ENCODE measurements at regions not wholly inside any gene's neighbourhood (a gene's known extent, or its start where the extent isn't known, plus 50 kb on each side); places are given as distances from the start of the nearest gene placed in this dataset.
"Not testable (repeated sequence)": the region's sequence is repeated elsewhere in the genome, so short reads cannot be mapped to it uniquely, and the experiment has no call there.

GRCh38 chr7:86592185-86592584 lies 51.5 kb upstream of the GRM3 start:
- peak; percentile 51 for FAIRE-seq

- FAIRE-seq, result no peak
These were observed 69.7 kb upstream of the GRM3 start for GRCh38 chr7:86574006-86574405.

GRCh38 chr7:86558680-86559501 lies 84.8 kb upstream of the GRM3 start:
- FAIRE-seq, result no peak

- FAIRE-seq, result no peak
These were observed 109.1 kb upstream of the GRM3 start for GRCh38 chr7:86534641-86535040.

- FAIRE-seq, result no peak
These were observed 139.5 kb upstream of the GRM3 start for GRCh38 chr7:86504229-86504628.

GRCh38 chr7:86499986-86500385 lies 143.7 kb upstream of the GRM3 start:
- FAIRE-seq, result no peak

- FAIRE-seq, result no peak
These were observed 157.9 kb upstream of the GRM3 start for GRCh38 chr7:86485827-86486226.

GRCh38 chr7:86479144-86479543 lies 164.6 kb upstream of the GRM3 start:
- no peak for FAIRE-seq

GRCh38 chr7:86477343-86477935 lies 166.3 kb upstream of the GRM3 start:
- no peak for FAIRE-seq

- FAIRE-seq, result no peak
These were observed 172.9 kb upstream of the GRM3 start for GRCh38 chr7:86470763-86471162.

- FAIRE-seq, result no peak
These were observed 173.9 kb upstream of the GRM3 start for GRCh38 chr7:86469680-86470295.

GRCh38 chr7:86454753-86455152 lies 189.0 kb upstream of the GRM3 start:
- FAIRE-seq, result no peak

GRCh38 chr7:86453454-86453853 lies 190.3 kb upstream of the GRM3 start:
- FAIRE-seq, result no peak

GRCh38 chr7:86448856-86449255 lies 194.9 kb upstream of the GRM3 start:
- FAIRE-seq, result no peak

- no peak for FAIRE-seq
These were observed 198.4 kb upstream of the GRM3 start for GRCh38 chr7:86445285-86445684.

- FAIRE-seq, result no peak
These were observed 199.5 kb upstream of the GRM3 start for GRCh38 chr7:86444245-86444644.

GRCh38 chr7:86440420-86440819 lies 203.3 kb upstream of the GRM3 start:
- FAIRE-seq, result not testable (repeated sequence)

- no peak for FAIRE-seq
These were observed 205.7 kb upstream of the GRM3 start for GRCh38 chr7:86437951-86438450.

- no peak for FAIRE-seq
These were observed 211.9 kb upstream of the GRM3 start for GRCh38 chr7:86431761-86432160.

- FAIRE-seq, result no peak
These were observed 231.9 kb upstream of the GRM3 start for GRCh38 chr7:86411814-86412213.

- no peak for FAIRE-seq
These were observed 236.4 kb upstream of the GRM3 start for GRCh38 chr7:86407291-86407690.

GRCh38 chr7:86391813-86392212 lies 251.9 kb upstream of the GRM3 start:
- FAIRE-seq, result no peak

- FAIRE-seq, result not testable (repeated sequence)
These were observed 268.1 kb upstream of the GRM3 start for GRCh38 chr7:86375602-86376001.

GRCh38 chr7:86372262-86372661 lies 271.4 kb upstream of the GRM3 start:
- no peak for FAIRE-seq

All from A204.1 (cell line).